ENCODE measurements at regions not wholly inside any gene's neighbourhood (a gene's known extent, or its start where the extent isn't known, plus 50 kb on each side); places are given as distances from the start of the nearest gene placed in this dataset.

DNA sequence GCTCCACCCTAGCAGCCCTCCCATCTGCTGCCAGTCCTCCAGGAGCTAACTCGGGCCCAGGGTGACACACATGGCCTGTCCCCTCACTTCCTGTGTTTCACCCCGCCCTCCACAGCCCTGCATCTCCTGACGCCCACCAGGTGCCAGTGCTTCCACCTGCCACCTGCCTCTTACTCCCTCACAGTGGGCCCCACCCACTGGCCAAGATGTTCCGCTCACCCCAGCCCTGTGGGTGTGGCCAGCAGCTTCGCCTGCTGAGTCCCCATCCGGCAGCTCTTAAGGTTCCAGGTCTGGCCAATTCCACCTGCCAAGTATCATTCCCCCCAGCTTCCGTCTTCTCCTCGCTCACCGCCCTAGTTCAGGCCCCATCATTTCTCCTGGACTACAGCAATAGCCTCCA lies 184.1 kb downstream of the MBOAT1 start:
- no peak for DNase-seq

DNA sequence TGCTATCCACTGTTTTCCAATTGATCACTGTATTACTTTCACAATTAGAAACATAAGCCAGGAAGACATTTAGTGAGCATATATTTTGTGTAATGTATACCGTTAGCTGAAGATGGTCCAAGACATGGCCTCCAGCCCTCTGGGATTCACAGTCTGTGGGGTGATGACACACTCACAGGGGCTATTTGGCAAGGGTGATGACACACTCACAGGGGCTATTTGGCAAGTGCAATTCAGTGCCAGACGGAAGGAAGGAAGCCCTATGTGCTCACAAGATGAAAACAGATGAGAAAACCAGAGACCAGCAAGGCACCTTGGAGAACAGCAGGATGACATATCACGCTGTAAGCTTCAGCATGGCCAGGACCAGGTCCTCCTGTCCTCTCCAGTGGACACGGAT lies 183.7 kb downstream of the MBOAT1 start:
- DNase-seq: no peak

DNA sequence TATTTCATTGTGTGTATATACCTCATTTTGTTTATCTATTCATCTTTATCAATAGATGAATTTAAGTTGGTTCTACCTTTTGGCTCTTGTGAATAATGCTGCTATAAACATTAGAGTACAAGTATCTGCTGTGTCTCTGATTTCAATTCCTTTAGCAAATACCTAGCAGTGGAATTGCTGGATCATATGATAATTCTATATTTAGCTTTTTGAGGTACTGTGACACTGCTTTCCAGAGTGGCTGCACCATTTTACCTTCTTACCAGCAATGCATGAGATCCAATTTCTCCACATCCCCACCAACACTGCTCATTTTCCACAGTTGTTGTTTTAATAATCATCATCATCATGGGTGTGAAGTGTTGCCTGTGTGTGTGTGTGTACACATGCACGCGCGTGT lies 182.3 kb downstream of the MBOAT1 start:
- no peak for DNase-seq

DNA sequence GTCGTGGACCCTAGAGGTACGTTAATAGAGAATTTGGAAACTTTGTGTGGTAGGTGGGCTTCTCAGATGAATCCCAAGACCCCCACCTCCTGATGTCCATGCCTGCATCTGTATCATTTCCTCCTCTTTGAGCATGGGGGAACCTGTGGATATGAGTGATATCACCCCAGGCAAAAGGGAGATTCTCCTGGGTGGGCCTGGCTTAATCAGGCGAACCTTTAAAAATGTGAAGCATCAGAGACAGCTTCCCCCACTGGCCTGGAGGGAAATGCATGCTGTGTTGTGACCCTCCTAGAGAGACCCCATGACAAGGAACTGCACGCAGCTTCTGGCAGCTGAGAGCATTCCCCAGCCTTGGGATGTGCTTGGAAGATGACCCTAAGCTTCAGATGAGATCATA lies 180.9 kb downstream of the MBOAT1 start:
- DNase-seq: no peak

DNA sequence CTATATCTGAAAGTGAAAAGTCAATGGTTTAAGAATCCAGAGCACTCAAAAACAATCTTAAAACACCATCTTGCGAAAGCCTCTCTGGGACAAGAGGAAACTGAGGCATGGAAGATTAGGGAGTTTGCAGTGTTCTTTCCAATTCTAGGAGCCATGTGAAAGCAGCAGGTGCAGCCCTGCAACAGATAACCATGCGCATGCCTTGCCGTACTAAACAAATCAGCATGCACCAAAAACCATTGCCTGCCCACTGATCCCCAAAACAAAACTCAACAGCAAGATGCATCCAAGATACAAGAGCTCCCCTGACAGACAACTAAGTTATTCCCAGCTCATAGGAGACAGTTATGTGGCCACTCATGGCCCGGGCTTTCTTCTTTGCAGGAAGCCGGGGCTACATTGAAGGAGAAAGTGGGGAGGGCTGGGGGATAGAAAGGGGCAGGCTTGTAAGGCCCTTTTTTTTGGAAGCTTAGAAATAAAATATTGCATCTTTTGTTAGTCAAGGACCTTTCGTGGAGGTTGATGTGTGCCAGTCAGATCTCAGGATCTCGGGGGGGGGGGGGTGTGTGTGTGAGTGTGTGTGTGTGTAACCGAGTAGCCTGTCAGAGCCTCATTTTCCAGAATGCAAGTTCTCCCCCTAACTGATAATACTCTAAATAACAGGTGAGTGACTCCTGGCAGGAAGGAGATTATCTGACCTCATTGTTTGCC lies 178.4 kb downstream of the MBOAT1 start:
- no peak for DNase-seq

DNA sequence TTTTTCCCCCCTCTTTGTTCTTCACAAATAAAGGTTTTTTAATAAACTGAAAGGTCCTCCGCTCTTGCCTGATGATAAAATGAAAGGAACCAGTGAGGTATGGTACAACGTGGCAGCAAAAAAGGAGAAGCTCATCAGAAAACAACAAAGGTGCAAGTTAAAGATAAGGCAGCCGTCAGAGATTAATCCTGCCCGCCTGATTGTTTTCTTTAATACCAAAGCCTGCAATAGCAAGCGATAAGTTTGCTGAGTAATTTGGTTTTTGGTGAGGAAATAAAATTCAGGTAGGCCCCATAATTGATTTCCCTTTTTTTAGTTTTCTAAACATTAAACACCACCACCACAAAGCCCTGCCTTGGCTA lies 177.9 kb downstream of the MBOAT1 start:
- DNase-seq: no peak

DNA sequence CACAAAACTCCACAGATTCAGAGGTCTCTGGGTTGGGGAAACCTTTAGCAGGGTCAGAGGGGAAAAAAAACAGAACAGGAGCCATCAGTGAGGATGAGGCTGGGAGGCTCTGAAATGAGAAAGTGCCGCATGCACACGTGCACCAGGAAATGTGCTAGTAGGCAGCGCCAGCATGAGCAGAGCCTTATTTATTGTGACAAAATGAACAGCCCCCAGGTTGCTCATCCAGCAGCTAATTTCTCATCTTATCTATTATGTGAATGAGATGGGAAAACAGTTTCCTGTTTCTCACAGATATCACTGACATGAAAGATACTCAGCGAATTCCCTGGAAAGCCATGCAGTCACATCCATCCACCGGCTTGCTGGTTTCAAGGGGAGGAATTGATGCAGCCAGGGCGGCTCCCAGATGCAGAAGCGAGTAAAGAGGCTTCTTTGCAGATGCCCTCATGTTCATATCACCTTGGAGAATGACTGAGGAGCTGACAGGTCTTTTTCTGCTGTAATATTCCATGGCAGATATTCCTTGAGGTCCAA lies 176.1 kb downstream of the MBOAT1 start:
- no peak for DNase-seq

DNA sequence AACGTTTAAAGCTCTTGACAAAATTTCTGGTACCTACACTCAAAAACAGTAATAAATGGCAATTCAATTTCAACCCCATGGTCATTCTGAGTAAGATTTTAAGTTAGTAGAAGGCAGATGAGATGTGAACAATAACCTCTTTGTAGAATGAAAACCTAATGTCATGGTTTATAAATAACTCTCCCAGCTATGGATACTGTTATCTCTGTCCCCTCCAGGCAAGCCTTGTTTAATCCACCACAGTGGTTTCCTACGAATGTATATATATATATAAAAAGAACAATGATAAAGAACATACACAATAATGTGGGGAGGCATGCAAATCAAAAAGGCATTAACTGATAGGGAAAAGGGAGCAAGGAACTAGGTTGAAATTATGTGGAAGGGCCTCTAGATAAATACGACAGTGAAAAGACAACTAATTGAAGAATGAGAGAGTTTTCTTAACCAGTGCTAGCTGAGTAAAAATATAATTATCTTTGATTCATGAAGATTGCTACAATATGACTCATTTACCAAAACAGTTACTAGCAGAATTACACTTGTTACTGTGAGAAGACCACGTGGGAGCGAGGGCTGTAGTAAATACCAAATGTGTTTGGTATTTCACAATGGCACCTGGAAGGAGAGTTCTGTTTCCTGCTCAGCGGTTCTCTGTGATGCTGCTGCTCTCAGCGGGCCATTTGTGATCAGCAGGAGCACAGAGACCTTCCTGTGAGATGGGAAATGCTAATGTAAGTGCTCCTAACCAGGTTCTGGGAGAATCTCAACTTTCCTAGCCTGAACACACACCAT lies 173.7 kb downstream of the MBOAT1 start:
- DNase-seq: no peak

DNA sequence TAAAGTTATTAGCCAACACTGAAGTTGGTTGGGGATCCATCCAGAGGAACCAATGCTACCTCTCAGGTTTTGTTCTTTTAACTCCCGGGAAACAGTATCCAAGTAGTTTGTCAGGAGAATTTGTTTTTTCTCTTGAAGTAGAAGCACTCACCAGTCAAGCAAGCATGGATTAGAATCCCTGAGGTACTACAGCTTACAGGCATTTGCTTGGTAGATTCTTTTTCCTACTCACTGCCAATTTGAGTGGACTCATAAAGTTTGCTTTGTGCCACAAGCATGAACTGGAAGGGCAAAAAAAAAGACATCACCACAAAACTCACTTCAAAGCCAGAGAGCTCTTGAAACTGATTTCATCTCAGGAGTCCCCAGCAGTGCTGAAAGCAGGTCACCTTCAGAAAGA lies 167.4 kb downstream of the MBOAT1 start:
- no peak for DNase-seq
